T-helper 1 cell (primary cell): ENCODE measurements at regions not wholly inside any gene's neighbourhood (a gene's known extent, or its start where the extent isn't known, plus 50 kb on each side); places are given as distances from the start of the nearest gene placed in this dataset.
A peak's percentile ranks its signal among the peaks of the same experiment; 100 is the strongest.
"Not testable (repeated sequence)": the region's sequence is repeated elsewhere in the genome, so short reads cannot be mapped to it uniquely, and the experiment has no call there.

Experiments
- DNase-seq, 5 donors: peaks; one replicate each; pipeline ENCODE4 v3.0.0-alpha.2; 2012 to 2020

DNA sequence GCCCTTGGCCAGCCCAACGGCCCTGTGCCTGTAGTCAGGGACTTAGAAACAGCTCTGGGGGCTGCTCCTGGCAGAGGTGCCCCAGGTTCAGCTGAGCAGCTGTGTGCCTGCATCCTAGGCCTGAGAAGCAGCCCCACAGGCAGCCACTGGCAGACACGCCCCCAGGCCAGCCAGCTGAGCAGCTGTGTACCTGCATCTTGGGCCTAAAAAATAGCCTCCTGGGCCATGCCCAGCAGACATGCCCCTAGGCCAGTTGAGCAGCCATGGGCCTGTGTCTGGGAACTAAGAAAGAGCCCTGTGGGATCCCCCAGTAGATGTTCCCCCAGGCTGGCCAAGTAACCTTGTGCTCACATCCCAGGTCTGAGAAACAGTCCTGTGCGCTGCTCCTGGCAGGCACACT, 64.0 kb downstream of the TBR1 start:
- no peak for DNase-seq

DNA sequence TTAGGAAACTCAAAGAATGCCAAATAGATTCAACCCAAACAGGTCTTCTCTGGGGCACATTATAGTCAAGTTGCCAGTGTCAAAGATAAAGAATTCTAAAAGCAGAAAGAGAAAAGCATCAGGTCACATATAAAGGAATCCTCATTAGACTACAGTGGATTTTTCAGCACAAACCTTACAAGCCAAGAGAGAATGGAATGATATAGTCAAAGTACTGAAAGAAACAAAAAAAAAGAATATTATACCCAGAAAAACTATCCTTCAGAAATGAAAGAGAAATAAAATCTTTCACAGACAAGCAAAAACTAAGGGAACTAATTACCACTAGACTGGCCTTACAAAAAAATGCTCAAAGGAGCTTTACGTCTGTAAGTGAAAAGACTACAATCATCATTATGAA, 65.5 kb downstream of the TBR1 start:
- DNase-seq, result no peak

DNA sequence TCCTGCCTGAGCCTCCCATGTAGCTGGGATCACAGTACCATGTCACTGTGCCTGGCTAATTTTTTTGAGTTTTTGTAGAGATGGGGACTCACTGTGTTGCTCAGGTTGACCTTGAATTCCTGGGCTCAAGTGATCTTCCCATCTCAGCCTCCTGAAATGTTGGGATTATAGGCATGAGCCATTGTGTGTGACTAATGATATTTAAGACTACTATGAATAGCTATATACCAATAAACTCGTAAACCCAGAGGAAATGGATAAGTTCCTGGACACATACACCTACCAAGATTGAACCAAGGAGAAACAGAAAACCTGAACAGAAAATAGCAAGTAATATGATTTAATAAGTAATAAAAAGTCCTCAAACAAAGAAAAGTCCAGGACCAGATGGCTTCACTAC, 68.0 kb downstream of the TBR1 start:
- DNase-seq, result no peak

DNA sequence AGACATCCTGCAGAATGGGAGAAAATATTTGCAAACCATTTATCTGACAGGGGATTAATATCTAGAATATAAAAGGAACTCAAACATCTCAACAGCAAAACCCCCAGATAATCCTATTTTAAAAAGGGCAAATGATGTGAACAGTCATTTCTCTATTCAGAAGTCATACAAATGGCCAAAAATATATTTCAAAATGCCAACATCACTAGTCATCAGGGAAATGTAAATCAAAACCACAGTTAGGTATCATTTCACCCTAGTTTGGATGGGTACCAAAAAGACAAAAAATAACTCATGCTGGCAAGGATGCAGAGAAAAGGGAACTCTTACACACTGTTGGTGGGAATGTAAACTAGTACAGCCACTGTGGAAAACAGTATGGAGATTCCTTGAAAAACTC, 70.0 kb downstream of the TBR1 start:
- no peak for DNase-seq

DNA sequence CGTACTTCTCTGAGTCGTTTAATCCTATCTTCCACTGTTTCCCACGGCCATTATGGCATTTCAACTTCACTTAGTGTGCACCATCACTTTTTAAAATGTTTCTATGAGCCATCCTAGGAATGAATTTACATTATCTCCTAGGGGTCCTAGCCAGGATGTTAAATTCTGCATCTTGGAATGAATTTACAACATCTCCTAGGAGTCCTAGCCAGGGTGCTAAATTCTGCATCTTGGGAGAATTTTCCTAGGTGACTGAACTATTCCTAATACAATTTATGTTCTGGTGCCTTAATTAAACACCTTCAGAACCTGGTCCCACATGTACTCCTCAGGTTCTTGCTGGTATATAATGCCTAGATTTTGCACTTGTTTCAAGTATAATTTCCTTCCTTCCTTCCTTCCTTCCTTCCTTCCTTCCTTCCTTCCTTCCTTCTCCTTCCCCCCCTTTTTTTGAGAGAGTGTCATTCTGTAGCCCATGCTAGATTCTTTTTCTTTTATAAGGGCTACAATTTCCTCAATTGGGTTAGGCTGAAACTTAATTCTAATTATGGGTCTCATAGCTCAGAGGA, 72.1 kb downstream of the TBR1 start:
- DNase-seq, result no peak

DNA sequence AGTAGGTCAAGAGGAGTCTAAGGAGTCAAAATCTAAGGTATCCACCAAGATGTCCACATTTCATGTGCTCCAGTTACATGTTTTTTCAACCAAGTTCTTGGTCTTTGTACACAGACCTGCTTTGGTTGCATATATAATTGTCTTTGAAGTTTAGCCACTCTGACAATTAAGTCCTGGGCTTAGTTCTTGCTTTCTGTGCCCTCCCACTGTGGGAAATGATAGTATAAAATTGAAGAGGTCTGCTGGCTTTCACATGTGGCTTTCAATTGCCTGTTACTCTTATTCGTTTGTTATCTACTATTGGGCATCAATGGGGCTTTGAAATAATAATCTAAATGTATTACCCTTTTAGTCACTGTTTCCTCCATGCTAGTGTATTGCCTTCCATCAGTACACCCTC, 72.8 kb downstream of the TBR1 start:
- DNase-seq, result no peak

DNA sequence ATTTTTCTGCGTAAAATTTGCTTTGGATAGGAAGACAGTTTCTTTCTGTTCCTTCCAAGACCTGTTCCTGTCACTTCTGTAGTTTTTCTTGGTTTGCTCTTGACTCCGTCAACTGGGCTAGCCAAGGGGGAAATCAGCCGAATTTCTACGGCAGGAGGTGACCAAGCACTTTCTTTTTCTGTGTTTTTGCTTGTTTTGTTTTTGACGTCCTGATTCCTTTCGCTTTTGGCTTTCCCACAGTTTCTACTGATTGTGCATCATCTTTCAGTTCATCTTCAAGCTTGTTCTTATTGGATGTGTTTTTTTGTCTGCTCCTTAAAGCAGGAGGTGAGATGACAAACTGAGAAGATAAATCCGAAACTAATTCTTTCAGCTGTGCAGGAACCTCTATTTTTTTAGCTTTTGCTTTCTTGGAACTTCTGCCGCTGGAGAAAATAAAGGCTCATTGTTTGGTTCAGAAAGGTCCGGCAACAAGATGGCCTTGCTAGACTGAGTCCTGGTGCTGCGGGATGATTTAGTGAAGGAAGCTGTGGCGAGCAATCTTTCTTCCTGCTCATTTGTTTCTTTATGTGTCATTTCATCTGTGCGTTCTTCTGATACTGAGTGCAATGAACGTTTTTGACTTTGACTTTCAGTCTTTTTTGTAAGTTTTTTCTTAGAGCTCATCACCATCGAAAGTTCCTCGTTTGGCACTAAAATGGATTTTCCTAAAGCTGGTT, 85.0 kb downstream of the TBR1 start:
- peak in 1 of 5 donors; percentile 63 for DNase-seq

DNA sequence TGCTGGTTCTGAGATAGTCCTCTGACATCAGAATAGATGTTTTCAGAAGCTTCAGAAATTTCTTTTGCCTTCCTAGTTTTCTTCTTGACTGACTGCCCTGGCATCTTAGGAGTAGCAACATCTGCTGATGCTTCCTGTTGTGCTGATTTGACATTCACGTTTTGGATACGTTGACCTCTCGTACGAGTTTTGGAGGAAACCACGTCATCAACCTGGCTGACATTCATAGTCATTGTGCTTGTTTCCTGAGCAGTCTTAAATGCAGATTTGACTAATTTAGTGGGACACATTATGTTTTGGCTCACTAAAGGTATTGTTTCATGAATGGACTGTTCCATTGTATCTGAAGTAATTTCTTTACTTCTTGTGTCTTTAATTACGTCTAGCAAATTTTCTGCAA, 86.2 kb downstream of the TBR1 start:
- DNase-seq, result peak in 1 of 5 donors; percentile 8

DNA sequence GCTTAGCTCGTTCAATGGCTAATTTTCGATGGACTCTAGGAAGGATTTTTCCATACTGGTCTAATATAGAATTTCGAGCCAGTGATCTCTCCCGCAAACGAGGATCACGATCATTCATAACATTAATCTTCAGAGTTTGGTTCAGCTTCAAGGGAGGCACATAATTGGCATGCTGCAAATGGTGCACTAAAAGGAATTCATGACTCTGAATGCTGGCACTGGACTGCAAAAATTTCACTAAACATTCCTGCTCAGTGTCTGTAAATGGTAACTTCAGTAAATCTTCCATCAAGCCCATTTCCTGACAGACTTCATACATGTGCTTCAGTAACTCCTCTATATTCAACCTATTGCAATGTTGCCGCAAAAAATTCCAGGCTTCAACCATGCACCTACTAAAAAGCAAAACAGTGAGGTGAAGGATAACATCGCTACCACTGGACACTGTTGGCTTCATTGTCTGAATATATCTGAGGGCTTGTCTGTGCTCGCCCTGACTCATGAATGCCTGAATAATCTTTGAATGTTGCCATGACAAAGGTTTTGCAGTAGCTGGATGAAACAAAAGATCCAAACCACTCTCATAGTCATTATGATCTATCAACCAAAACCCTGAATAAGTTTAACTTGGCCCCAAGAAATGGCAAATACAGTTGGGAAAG, 88.7 kb downstream of the TBR1 start:
- not testable (repeated sequence) for DNase-seq

DNA sequence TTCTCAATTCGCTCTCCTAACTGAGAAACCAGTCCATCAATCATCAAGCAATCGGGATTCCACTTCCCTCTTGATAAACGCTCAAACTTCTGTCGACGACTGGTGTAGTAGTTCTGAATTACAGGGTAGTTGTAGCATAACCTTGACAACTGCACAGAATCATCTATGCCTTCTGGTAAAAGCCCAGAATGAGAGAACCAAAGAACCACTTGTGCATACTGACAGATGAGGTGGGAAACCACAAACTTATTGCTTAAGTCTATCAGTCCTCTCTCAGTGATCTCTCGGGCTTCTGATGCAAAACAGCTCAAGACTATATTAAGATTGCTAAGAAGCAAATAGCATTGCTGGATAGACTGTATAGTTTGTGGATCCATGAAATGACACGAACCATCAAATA, 89.4 kb downstream of the TBR1 start:
- not testable (repeated sequence) for DNase-seq

DNA sequence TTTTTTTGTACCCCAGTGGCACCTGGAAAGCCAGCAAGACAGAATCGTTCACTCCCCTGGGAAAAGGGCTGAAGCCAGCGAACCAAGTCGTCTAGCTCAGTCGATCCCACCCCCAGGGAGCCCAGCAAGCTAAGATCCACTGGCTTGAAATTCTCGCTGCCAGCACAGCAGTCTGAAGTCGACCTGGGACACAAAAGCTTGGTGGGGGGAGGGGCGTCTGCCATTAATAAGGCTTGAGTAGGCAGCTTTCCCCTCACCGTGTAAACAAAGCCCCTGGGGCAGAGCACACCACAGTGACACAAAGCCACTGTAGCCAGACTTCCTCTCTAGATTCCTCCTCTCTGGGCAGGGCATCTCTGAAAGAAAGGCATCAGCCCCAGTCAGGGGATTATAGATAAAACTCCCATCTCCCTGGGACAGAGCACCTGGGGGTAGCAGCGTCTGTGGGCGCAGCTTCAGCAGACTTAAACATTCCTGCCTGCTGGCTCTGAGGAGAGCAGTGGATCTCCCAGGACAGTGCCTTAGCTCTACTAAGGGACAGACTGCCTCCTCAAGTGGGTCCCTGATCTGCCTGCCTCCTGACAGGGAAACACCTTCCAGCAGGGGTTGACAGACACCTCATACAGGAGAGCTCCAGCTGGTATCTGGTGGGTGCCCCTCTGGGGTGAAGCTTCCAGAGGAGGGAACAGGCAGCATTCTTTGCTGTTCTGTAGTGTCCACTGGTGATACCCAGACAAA, 97.4 kb downstream of the TBR1 start:
- DNase-seq, result not testable (repeated sequence)

DNA sequence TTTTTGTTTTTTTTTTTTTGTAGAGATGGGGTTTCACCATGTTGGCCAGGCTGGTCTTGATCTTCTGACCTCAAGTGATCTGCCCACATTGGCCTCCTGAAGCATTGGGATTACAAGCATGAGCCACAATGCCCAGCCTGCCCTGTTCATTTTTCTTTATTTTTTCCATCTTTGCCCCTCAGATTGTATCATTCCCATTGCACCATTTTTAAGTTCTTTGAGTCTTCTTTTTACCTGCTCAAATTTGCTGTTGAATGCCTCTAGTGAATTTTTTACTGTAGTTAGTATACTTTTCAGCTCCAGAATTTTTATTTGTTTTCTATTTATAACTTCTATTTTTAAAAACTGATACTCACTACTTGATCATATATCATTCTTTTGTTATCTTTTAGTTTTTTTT, 101.4 kb upstream of the SLC4A10 start:
- no peak for DNase-seq

DNA sequence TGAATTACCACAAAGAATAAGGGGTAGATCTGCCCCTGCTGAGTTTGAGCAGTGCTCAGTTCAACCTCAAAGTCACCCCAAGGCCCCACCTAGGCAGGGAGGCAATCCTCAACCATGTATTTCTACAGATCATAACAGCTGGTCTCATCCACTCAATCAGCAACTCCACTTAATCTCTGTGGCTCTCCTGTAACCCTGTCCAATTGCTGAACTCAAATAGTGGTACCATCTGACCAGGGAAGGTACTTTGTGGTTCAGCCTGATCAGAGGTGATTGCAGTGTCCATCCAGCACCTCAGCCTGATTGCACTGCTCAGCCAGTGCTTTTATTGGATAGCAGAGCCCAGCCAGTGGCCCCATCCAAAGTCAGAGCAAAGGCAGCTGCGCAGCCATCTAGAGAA, 91.0 kb upstream of the SLC4A10 start:
- DNase-seq, result no peak

DNA sequence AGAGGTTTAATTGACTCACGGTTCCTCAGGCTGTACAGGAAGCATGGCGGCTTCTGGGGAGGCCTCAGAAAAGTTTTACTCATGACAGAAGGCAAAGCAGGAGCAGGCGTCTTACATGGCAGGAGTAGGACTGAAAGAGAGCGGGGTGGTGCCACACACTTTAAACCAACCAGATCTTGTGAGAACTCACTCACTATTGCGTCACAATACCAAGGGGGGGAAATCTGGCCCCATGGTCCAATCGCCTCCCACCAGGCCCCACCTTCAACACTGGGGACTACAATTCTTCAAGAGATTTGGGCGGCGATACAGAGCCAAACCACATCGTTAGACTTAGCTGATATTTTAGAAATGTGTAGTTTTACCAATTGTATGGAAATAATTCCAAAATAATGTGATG, 77.6 kb upstream of the SLC4A10 start:
- DNase-seq, result no peak

DNA sequence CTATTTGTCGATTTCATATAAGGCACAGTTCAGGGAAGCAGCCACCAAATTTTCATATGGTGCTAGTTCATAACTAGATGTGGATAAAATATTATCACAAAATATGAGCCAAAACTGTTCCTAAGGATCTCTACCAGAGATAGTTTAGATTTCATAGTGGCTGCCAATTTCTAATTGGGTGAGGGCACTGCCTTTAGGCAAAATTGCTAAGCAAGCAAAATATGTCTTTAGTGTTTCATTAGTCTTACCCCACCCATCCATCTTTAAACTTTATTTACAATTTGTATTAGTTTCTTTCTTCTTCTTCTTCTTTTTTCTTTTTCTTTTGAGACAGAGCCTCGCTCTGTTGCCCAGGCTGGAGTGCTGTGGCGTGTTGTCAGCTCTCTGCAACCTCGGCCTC, 77.1 kb upstream of the SLC4A10 start:
- no peak for DNase-seq

DNA sequence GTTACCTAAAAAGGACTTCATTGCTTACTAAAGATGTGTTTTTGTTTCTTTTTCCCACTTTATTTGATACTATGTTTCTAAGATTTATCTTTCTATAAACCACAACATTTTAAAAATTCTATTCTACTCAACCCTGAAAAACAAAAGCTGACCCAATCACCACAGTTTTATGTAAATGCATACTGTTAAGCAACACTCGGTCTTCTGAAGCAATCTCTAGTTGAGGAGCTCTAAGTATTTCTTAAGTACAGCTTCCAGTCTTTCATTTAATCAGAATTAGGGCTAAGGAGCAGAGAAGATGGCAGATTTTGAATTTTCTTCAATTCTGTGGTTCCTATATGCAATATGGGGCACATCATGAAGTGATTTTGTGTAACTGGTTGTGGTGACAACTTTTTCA, 72.2 kb upstream of the SLC4A10 start:
- no peak for DNase-seq

DNA sequence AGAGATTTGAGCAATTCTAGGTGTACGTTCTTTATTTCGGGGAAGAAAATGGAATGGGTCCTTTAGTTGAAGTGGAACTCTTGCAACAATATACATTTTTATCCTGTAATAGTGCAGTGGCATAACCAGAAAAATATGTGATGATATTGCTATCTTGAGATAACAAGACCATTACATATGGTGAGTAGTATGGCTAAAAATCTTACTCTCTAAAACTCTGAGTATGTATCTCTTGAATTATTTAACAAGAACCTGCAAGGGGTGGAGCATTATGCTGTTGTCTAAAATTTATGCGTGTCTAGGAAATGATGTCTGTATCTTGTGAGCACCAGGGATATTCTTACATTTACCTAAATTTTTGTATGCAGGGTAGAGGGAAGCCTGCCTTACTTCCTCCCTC, 68.4 kb upstream of the SLC4A10 start:
- no peak for DNase-seq

DNA sequence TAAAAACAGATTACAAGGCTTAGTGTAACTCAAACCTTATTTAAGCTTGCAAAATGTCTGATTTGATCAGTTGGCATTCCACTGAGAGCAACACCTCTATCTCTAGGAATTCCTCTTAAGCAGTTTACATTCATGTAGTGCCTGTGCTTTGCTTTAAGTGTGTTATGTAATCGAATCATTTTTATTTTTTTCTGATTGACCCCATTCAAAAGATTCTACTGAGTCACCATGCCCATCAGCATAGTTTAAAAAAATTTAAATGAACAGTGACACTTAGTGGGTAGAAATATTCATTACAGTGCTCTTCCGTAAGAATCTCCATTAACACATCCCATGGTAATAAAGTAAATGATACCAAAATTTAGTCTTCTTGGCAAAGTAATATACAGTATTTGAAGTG, 67.8 kb upstream of the SLC4A10 start:
- no peak for DNase-seq

DNA sequence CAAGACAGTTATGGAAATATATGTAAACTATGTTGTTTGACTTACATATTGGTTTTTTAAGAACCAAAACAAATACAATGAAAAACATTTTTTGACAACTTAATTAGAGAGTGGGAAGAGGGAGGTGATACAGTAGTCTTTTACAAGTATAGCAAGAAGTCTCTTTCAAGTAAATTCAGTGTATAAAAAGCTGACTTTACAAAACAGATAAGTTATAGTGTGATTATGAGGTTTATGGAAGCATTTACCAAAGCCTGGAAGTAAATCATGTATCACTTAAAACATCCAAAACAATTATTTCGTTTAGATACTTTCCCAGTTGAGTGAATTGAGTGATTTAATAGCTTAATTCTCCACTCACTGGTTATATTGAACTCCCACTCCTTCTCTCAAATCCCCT, 66.7 kb upstream of the SLC4A10 start:
- no peak for DNase-seq

DNA sequence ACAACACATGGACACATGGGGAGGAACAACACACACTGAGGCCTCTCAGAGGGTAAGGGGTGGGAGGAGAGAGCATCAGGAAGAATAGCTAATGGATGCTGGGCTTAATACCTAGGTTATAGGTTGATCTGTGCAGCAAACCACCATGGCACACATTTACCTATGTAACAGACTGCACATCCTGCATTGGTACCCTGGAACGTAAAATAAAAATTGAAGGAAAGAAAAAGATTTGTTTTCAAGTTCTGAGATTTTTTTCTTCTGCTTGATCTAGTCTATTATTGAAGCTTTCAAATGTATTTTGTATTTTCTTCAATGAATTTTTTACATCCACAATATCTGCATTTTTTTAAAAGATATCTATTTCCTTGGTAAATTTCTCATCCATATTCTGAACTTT, 59.3 kb upstream of the SLC4A10 start:
- no peak for DNase-seq

DNA sequence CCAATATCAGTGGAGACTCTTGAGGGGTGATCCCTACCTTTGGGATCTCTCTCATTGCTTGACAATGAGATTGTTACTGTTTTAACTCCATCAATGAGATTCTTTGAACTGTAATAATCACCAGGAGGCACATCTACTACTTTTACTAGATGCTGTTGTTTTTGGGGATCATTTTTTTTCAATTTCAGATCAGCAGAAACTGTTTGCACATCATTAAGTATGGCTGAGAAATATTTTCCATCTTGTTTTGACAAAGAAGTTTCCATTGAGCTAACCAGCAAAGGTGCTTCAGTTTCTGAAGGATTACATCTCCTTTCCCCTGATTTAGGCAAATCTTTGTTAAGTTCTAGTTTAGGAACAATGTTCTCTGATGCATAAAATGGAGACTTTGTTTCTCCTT, 54.8 kb upstream of the SLC4A10 start:
- no peak for DNase-seq

DNA sequence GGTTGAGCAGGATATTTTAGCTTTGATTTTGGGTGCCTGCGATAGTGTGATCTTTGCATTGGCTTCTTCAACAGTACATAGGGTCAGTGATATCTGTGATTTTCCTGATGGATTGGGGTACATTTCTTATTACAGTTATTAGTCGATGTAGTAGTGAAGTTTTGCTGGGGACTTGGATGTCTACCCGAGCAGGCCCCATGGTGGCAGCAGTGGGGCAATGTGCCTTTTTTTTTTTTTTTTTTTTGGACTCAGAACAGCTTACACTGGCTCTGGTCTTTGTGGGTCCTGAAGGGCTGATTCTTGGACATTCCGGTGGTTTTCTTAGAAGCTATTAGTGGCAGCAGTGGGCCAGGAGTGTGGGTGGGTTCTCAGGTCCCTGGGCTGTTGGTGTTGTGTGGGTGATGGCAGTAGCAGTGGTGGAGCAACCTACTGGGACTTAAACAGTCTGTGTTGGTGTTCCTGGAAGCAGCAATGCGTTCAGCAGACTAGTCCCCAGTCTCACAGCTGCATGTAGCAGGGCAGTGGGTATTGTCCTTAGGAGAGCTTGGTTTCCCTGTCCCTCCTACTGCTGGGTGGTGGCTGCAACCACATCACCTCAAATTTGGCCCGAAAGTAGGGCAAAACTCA, 53.7 kb upstream of the SLC4A10 start:
- no peak for DNase-seq

DNA sequence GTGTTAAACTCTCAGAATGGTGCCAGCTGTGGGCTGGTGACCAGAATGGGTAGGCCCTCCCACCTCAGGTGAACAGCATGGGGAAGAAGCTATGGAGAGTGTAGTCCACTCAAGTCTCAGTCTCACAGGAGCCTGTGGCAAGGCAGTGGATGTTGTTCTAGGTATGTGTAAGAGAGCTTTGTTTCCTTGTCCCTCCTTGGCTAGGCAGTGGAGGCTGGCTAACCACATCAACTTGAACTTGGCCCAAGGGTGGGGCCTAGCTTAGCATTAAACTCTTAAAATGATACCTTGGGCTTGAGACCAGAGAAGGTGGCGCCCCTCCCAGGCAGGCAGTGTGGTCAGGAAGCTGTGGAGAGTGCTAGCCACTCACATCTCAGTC, 53.2 kb upstream of the SLC4A10 start:
- no peak for DNase-seq
